ENCODE measurements at regions not wholly inside any gene's neighbourhood (a gene's known extent, or its start where the extent isn't known, plus 50 kb on each side); places are given as distances from the start of the nearest gene placed in this dataset.

DNA sequence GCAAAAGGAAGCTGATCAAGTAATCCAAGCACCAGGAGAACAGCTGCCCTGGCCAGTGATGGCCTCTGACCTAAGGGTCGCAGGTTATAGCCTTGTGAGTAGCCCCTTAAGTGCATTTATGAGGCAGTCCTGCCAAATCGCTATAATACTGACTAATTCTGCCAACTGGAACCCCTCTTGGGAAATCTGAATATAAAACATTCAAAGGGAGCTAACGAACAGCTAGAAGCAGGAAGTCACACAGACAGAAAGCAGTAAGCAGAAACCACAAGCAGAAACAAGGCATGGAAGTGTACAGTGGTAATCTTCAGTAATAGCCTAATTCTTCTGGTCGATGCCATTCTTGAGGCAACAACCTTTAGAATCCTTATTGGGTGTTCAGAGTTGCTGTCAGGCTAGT is 521.3 kb downstream of the METTL4 start:
- no peak overlapping the region for H3K27ac ChIP-seq
- DNase-seq (ENCODE audit: low spot score): no peak
- TF ChIP-seq, protein P1, sequence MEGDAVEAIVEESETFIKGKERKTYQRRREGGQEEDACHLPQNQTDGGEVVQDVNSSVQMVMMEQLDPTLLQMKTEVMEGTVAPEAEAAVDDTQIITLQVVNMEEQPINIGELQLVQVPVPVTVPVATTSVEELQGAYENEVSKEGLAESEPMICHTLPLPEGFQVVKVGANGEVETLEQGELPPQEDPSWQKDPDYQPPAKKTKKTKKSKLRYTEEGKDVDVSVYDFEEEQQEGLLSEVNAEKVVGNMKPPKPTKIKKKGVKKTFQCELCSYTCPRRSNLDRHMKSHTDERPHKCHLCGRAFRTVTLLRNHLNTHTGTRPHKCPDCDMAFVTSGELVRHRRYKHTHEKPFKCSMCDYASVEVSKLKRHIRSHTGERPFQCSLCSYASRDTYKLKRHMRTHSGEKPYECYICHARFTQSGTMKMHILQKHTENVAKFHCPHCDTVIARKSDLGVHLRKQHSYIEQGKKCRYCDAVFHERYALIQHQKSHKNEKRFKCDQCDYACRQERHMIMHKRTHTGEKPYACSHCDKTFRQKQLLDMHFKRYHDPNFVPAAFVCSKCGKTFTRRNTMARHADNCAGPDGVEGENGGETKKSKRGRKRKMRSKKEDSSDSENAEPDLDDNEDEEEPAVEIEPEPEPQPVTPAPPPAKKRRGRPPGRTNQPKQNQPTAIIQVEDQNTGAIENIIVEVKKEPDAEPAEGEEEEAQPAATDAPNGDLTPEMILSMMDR (conservative IDR thresholded peaks at IDR 0.05; ENCODE audit: low read depth): no peak
- ChIA-PET CTCF (no interaction called here), POLR2A (ENCODE audit: low non-redundant PET) (no interaction called here)

DNA sequence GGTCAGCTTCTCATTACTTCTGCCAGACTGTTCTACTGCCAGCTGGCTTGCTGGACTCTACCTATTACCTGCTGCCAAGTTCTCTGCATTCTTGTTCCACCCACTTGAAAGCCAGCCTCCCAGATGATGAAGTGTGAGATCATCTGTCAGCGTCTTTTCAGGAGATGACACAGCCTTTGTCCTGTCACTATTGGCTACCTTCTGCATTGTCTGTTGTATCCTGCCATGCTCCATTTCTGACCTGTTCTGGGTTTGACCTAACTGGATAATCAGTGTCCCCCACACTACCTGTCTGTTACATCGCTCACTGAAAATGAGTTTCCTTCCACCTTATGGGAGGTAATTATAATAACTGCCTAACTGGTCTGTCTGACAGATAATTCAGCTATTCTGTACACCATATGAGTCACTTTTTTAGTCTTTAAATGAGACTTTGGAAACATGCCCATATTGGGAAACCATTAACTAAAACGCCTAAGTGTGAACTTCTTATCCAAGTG is 520.6 kb downstream of the METTL4 start:
- no peak overlapping the region for H3K27ac ChIP-seq
- TF ChIP-seq, protein P1 (conservative IDR thresholded peaks at IDR 0.05; ENCODE audit: low read depth): no peak
- ChIA-PET POLR2A (ENCODE audit: low non-redundant PET) (no interaction called here), CTCF (interaction anchor here (0.6 kb wide), 1 partner anchor 318 kb away, joined by 3 read pairs; no protein-coding TSS in a partner anchor)
- DNase-seq (ENCODE audit: low spot score): peak; percentile 87

DNA sequence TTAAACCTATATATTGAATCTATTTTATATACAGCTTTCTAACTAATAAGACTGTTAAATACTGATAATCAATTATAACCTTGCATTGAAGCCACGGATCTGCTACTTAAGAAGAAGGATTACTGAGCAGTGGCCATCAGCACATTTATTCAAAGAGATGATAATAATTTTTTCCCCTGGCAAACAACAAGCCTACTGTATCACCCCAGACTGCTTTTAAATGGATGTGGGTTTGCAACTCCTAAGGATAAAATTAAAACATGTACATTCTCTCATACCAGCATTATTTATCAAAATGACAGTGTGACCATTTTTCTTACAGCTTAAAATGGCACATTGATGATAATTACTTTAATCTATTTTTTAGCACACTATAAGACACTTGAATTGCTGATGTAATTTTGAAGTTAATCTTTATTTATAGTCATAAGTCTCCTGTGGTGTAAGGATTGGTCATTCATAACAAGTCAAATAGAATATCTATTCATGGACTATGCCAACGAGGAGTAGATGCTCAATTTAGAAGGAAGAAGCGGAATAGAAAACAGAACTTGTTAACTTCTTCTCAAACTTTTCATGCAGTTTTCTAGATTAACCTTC is 517.7 kb downstream of the METTL4 start:
- TF ChIP-seq, protein P1 (conservative IDR thresholded peaks at IDR 0.05; ENCODE audit: low read depth): no peak
- ChIA-PET POLR2A (ENCODE audit: low non-redundant PET) (no interaction called here), CTCF (no interaction called here)
- no peak for DNase-seq (ENCODE audit: low spot score)
- no peak overlapping the region for H3K27ac ChIP-seq

DNA sequence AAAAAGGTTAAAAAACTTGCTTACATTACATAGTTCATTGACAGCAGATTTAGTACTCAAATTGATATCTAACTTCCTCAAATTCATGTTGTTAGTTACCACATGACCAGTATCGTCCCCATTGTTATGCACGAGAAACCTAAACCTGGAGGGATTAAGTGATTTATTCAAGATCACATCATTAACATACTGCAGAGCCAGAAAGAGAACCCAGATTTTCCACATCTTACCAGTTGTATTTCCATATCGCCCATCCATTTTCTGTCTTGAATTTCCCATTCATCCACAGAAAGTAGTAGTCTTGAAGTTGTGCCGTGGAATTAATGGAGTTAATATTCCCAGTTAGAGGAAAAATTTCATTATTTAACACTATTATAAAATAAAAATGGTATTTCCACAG is 512.0 kb downstream of the METTL4 start:
- ChIA-PET POLR2A (ENCODE audit: low non-redundant PET) (no interaction called here), CTCF (no interaction called here)
- H3K27ac ChIP-seq: no peak overlapping the region
- TF ChIP-seq, protein P1 (conservative IDR thresholded peaks at IDR 0.05; ENCODE audit: low read depth): no peak
- DNase-seq (ENCODE audit: low spot score): no peak

DNA sequence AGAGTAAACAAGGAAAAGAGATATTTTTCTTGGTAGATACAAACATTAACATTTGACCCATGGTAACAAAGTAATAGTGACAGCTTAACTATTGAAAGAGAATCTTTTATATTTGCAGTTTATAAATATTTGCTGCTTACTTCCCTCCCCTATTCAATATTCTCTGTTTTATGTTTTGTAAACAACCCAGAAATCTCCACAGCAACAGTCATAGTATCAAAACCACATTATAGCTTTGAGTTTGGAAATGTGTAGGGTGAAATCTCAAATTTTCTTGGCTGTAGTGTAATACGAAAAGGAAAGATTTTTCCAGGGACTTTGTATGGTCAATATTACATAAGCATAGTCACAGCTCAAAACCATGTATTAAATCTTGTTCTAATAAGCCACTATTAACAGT is 511.2 kb downstream of the METTL4 start:
- CTCF ChIA-PET: interaction anchor here (0.5 to 0.8 kb wide), 2 partner anchors 8 to 11 kb away, joined by 3 read pairs; no protein-coding TSS in a partner anchor
- POLR2A ChIA-PET (ENCODE audit: low non-redundant PET): no interaction called here
- DNase-seq (ENCODE audit: low spot score): no peak
- TF ChIP-seq, protein P1 (conservative IDR thresholded peaks at IDR 0.05; ENCODE audit: low read depth): no peak
- no peak overlapping the region for H3K27ac ChIP-seq

DNA sequence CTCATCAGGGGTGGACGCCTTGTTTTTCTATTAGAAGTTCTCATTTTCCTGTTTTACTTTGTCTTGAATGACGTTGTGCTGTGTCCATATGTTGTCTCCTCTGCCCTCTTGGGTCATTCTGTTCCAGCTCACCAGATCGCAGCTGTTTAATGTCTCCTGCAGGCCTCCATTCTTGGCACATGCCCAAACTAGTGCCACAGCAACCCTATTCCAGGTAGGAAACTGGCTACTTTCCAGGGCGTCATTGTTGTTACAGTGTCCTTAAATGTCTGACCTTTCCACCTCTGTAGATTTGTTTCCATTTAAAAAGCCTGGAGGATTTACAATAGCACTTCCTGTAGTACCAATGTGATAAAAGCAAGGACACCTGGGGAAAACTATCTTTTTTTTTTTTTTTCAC is 500.7 kb downstream of the METTL4 start:
- DNase-seq (ENCODE audit: low spot score): no peak
- TF ChIP-seq, protein P1 (conservative IDR thresholded peaks at IDR 0.05; ENCODE audit: low read depth): no peak
- CTCF ChIA-PET: interaction anchor here (0.5 to 0.6 kb wide), 2 partner anchors 9 to 398 kb away, joined by 3 read pairs; no protein-coding TSS in a partner anchor
- POLR2A ChIA-PET (ENCODE audit: low non-redundant PET): no interaction called here
- no peak overlapping the region for H3K27ac ChIP-seq
